NCI-H1105 treated with DMSO at 0.1 percent for 48 hours (cell line): ENCODE measurements at regions not wholly inside any gene's neighbourhood (a gene's known extent, or its start where the extent isn't known, plus 50 kb on each side); places are given as distances from the start of the nearest gene placed in this dataset.

ENCODE experiments used
- DNase-seq: peaks from one replicate; lab custom pipeline; 2025; lab: John Stamatoyannopoulos, UW

DNA sequence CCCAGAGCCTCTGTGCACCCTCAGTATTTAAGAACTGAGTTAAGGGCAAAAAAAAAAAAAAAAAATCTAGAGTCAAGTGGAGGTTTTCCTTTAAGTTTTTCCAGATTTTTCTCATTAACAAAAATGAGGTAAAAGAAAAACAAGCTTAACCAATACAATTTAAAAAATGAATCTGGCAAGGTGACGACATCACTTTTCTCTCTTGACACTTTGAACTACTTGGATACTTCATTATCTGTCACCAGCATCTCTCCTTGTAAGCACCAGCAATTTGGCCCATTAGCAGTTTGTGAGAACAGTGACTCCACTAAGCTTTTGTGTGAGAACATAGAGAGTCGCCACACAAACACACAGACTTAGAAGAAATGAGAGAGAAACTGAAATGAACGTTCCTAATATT is 345.7 kb upstream of the SLC30A5 start:
- no peak for DNase-seq

DNA sequence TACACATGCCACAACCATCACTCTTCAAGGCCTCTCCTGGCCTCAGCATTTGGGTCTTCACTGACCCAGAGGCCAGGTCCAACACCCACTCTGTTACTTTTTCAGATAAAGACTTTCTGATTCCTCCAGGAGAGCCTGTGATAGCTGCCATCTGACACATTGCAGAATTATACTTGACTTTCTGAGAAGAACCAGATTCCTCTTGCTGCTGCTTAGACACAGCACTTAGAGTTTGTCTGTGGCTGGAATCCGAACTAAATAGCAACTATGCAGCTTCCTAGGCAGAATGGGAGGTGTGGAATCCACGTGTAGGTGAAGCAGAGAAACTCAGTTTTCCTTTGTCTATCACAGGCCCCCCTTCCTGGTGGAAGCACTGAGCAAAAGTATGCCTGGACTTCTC is 344.7 kb upstream of the SLC30A5 start:
- DNase-seq: no peak

DNA sequence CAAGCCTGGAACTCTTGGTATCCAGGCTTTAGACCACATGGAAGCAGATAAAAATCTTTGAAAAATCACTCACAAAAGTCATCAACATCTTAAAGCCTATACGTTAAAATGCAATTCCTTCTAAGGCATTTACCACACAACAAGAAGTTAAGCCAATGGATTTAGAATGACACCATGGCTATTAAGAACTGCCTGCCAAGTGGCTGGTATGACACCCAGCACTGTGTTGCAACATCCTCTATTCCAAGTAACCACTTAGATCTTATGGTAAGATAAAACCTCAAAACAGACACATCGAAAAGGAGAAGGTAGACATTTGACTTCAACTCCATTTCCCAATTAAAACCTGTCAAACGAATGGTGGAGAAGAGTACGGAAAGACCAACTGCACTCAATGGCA is 344.2 kb upstream of the SLC30A5 start:
- DNase-seq: no peak

GRCh38 chr5:68751661-68752060 is 342.2 kb upstream of the SLC30A5 start:
- DNase-seq: no peak

DNA sequence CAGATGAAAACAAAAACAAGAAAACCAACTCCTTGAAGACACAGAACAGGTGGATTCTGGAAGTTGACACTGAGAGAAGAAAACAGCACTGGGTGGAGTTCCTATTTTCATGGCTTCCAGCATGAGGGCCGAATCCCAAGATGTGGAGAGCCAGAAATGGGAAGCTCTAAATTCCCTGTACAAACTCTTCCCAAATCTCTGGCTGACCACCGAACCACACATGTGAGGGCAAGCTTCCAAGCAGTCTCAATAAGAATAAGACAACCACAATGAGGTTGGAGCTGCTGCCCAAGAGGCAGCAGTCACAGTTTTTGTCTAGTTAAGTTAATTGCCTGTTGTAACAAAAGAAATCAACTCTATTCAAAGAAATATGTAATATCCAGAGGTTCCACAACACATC is 339.3 kb upstream of the SLC30A5 start:
- no peak for DNase-seq

GRCh38 chr5:68755293-68755692 is 338.5 kb upstream of the SLC30A5 start:
- no peak for DNase-seq

GRCh38 chr5:68757006-68757405 is 336.8 kb upstream of the SLC30A5 start:
- DNase-seq: no peak

GRCh38 chr5:68757626-68758212 is 336.1 kb upstream of the SLC30A5 start:
- no peak for DNase-seq

- no peak for DNase-seq
Observed at GRCh38 chr5:68759593-68759992, 334.2 kb upstream of the SLC30A5 start.

GRCh38 chr5:68762201-68762600 is 331.6 kb upstream of the SLC30A5 start:
- DNase-seq: no peak

GRCh38 chr5:68766952-68767464 is 326.8 kb upstream of the SLC30A5 start:
- DNase-seq: no peak

DNA sequence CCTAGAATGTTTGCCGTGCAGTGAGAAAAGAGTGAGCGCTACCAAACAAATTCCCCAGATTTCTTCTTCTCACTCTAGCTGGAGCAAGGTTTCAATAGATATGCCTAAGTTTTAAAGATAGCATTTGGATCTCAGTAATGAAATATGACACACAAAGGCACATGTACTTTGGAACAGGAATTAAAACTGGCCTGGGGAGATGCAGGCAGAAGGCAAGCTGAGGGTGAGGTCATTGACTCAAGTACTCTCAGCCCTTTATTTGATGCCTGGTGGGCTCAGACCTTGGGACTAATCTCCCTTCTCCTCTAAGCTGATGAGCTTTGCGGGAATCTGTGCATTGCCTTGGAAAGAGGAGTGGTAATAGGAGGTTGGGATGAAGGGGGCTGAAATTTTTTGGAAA is 323.3 kb upstream of the SLC30A5 start:
- no peak for DNase-seq

- no peak for DNase-seq
Observed at GRCh38 chr5:68771221-68771620, 322.6 kb upstream of the SLC30A5 start.

DNA sequence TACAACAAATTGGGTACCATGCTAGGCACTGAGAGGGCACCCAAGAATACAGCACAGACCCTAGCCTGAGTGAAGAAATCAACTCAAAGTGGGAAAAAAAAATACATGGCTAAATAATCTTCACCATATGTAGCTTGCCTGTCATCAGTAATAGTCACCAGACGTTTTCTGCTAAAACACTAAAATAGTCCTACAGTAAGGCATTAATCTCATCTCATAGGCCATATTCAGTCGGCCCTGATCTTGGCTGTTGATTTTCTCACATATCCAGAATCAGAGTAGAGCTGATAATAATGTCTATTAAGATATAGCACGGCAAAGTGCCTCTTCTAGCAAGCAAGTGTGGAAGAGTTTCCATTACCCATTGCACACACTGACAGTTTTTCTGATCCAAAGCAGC is 322.1 kb upstream of the SLC30A5 start:
- DNase-seq: no peak

- no peak for DNase-seq
Observed at GRCh38 chr5:68776381-68776780, 317.4 kb upstream of the SLC30A5 start.

GRCh38 chr5:68777135-68777534 is 316.7 kb upstream of the SLC30A5 start:
- no peak for DNase-seq

GRCh38 chr5:68778484-68778883 is 315.3 kb upstream of the SLC30A5 start:
- no peak for DNase-seq

- no peak for DNase-seq
Observed at GRCh38 chr5:68780299-68780955, 313.4 kb upstream of the SLC30A5 start.

GRCh38 chr5:68793074-68793473 is 300.7 kb upstream of the SLC30A5 start:
- no peak for DNase-seq

DNA sequence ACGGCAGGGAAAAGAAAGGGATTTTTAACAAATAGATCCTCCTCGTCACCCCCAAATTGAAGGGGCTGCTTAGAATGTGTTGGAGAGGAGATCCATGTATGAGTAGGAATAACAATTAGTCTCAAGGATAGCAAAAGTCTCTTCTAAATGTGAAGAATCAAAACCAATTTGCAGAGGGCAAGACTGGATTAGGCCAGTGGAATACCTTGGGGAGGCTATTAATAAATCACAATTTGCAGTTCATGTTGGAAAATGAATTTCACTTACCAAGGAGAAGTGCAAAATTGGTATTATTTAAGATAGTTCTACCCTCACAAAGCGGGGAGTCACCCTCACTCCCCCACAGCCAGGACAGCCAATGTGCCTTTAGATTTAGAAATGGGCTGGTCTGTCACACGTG is 299.8 kb upstream of the SLC30A5 start:
- no peak for DNase-seq

DNA sequence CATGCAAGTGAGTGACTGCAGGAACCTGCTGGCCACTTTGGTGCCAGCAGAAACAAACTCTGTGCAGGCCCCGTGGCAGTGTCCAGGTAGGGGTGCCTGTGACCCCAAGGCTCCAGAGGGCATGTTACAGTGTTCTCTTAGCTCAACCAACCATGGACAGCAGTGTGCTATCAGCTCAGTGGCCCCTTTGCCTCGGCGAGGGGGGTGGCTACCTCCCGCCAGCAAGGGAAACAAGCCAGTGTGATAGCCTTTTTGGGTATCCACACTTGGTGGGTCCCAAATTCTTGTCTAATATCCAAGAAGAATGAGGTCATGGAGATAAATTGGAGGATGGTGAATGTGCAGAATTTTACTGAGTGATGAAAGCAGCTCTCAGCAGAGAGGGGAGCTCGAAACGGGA is 298.6 kb upstream of the SLC30A5 start:
- no peak for DNase-seq

DNA sequence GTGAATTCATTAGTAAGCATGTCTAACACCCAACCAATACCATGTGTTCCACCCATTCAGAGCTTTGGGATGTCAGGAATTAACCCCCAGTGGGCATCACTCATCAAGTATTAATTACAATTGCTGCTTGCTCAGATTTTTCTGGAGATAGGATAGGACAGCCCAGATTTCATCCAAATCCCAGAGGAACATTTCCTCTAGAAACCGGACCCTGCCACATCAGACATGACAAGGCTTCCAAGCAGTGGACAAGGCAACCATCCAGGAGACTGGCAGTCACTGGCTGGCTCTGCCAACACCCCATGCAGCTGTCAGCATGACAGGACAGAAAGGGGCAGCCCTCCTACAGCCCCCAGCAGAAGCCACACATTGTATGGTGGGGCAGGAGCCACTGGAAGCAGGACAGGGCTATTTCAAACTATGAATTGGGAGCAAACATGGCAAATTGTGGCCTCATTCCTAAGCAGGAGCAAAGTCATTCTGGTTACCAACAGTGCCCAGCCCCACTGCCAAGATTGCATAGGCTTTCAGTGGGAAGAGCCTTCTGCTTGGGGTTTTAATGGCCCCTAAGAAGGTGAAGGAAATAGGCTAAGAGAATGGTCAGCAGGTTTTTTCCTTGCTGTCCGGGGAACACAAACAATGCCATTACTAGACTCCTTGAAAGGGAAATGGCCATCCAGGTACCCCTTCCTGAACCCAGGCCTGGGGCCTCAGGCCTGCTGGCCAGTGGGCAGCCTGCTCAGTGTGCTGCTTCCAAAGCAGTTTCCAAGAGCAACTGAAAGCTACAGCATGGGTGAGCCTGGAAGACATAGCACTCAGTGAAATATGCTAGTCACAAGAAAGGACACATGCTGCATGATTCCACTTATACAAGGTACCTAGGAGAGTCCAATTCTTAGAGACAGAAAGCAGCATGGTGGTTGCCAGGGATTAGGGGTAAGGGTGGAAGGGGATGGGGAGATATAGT is 294.7 kb upstream of the SLC30A5 start:
- no peak for DNase-seq

DNA sequence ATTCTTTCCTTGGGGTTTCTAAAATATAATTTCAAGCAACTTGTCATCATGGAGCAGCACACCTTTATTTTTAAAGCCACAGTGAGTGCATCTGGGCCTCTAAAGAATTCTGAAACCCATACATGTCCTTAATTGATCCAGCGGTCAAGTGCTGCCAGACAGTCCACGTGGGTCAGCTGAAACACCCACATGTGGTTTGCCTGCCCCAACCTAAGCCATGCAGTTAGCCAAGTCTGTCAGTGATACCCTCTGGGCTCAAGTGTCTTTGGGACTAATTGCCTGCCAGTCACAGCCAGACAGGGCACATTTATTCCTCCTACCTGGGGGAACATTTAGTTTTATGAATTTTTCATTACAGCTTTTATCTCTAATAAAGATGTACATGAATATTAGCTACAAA is 291.4 kb upstream of the SLC30A5 start:
- DNase-seq: no peak
